PFSK-1 (cell line): ENCODE measurements at regions not wholly inside any gene's neighbourhood (a gene's known extent, or its start where the extent isn't known, plus 50 kb on each side); places are given as distances from the start of the nearest gene placed in this dataset.

Source experiments
- POLR2AphosphoS5 ChIP-seq: IDR thresholded peaks from 2 replicates; pipeline ENCODE4 v1.6.1; 2012; ENCODE audit warnings: low read depth, mild to moderate bottlenecking, control low read depth, low read length, moderate library complexity
- REST ChIP-seq, 2 experiments: IDR thresholded peaks; 2 replicates each; pipeline versions ENCODE4 v1.6.1 to v1.8.0; 2011 to 2012; ENCODE audit warnings: low read depth in 2 of 2, low read length in 2 of 2, control low read depth in 1 of 2, inconsistent platforms in 1 of 2, mild to moderate bottlenecking in 1 of 2, moderate library complexity in 1 of 2; ENCODE audit not compliant: insufficient read depth in 1 of 2
- SIN3A ChIP-seq: IDR thresholded peaks from 2 replicates; pipeline ENCODE4 v1.6.1; 2012; ENCODE audit warnings: mild to moderate bottlenecking, low read length, moderate library complexity, borderline replicate concordance; ENCODE audit not compliant: insufficient read depth

- TF ChIP-seq REST (IDR thresholded peaks at IDR 0.05; ENCODE audit: insufficient read depth in 1 of 2, low read depth in 2 of 2, low read length in 2 of 2) (no peak), SIN3A (no peak), POLR2AphosphoS5 (no peak)
These were observed 357.8 kb downstream of the CETN3 start for GRCh38 chr5:90051756-90052155.
